MV-4-11 (cell line): ENCODE measurements at regions not wholly inside any gene's neighbourhood (a gene's known extent, or its start where the extent isn't known, plus 50 kb on each side); places are given as distances from the start of the nearest gene placed in this dataset.
"Not testable (repeated sequence)": the region's sequence is repeated elsewhere in the genome, so short reads cannot be mapped to it uniquely, and the experiment has no call there.

Experiments
- DNase-seq: peaks from one replicate; lab custom pipeline; 2025; lab: John Stamatoyannopoulos, UW

- DNase-seq = no peak
Measured at GRCh38 chr4:26047795-26048194, 133.8 kb downstream of the SMIM20 start.

GRCh38 chr4:26048378-26048882, 134.4 kb downstream of the SMIM20 start:
- DNase-seq = no peak

- no peak for DNase-seq
Measured at GRCh38 chr4:26048950-26049349, 134.9 kb downstream of the SMIM20 start.

GRCh38 chr4:26049447-26049846, 135.4 kb downstream of the SMIM20 start:
- no peak for DNase-seq

- peak; percentile 97 for DNase-seq
Measured at GRCh38 chr4:26050212-26050643, 136.2 kb downstream of the SMIM20 start.

GRCh38 chr4:26050671-26051070, 136.7 kb downstream of the SMIM20 start:
- no peak for DNase-seq

GRCh38 chr4:26051240-26051639, 137.2 kb downstream of the SMIM20 start:
- no peak for DNase-seq

GRCh38 chr4:26052663-26053541, 138.9 kb downstream of the SMIM20 start:
- DNase-seq = peak; percentile 34

- no peak for DNase-seq
Measured at GRCh38 chr4:26053761-26054160, 139.7 kb downstream of the SMIM20 start.

GRCh38 chr4:26055855-26056254, 141.8 kb downstream of the SMIM20 start:
- DNase-seq = no peak

- DNase-seq = peak; percentile 14
Measured at GRCh38 chr4:26056406-26056805, 142.4 kb downstream of the SMIM20 start.

- not testable (repeated sequence) for DNase-seq
Measured at GRCh38 chr4:26057839-26058238, 143.8 kb downstream of the SMIM20 start.

GRCh38 chr4:26058537-26058936, 144.5 kb downstream of the SMIM20 start:
- DNase-seq = no peak

- no peak for DNase-seq
Measured at GRCh38 chr4:26059391-26060154, 145.6 kb downstream of the SMIM20 start.

GRCh38 chr4:26060286-26060685, 146.3 kb downstream of the SMIM20 start:
- no peak for DNase-seq

- peak; percentile 66 for DNase-seq
Measured at GRCh38 chr4:26061248-26061986, 147.4 kb downstream of the SMIM20 start.

GRCh38 chr4:26062215-26062614, 148.2 kb downstream of the SMIM20 start:
- DNase-seq = no peak

GRCh38 chr4:26064009-26064408, 150.0 kb downstream of the SMIM20 start:
- DNase-seq = not testable (repeated sequence)

GRCh38 chr4:26065833-26066232, 151.8 kb downstream of the SMIM20 start:
- no peak for DNase-seq

GRCh38 chr4:26067035-26067434, 153.0 kb downstream of the SMIM20 start:
- DNase-seq = no peak

GRCh38 chr4:26069218-26069617, 155.2 kb downstream of the SMIM20 start:
- DNase-seq = peak; percentile 4

GRCh38 chr4:26071688-26072087, 157.7 kb downstream of the SMIM20 start:
- peak; percentile 52 for DNase-seq
